GM19238 (cell line): ENCODE measurements at regions not wholly inside any gene's neighbourhood (a gene's known extent, or its start where the extent isn't known, plus 50 kb on each side); places are given as distances from the start of the nearest gene placed in this dataset.
A peak's percentile ranks its signal among the peaks of the same experiment; 100 is the strongest.

Experiments used
- DNase-seq: peaks from one replicate; pipeline ENCODE4 v3.0.0; 2011; ENCODE audit warnings: low spot score; ENCODE audit not compliant: insufficient read length

- DNase-seq = no peak
Observed at GRCh38 chr2:6254441-6254840, 562.3 kb downstream of the SOX11 start.

GRCh38 chr2:6264198-6264597 is 572.0 kb downstream of the SOX11 start:
- DNase-seq = no peak

GRCh38 chr2:6281524-6281923 is 584.2 kb downstream of the CMPK2 start:
- DNase-seq = no peak

GRCh38 chr2:6283259-6283658 is 582.4 kb downstream of the CMPK2 start:
- no peak for DNase-seq

GRCh38 chr2:6287406-6287805 is 578.3 kb downstream of the CMPK2 start:
- no peak for DNase-seq

- no peak for DNase-seq
Observed at GRCh38 chr2:6288791-6289190, 576.9 kb downstream of the CMPK2 start.

- no peak for DNase-seq
Observed at GRCh38 chr2:6290217-6291015, 575.3 kb downstream of the CMPK2 start.

- DNase-seq = no peak
Observed at GRCh38 chr2:6294791-6295190, 570.9 kb downstream of the CMPK2 start.

- no peak for DNase-seq
Observed at GRCh38 chr2:6297238-6297637, 568.5 kb downstream of the CMPK2 start.

GRCh38 chr2:6301426-6301825 is 564.3 kb downstream of the CMPK2 start:
- DNase-seq = no peak

GRCh38 chr2:6308986-6309385 is 556.7 kb downstream of the CMPK2 start:
- DNase-seq = no peak

- DNase-seq = peak; percentile 16
Observed at GRCh38 chr2:6309415-6310255, 556.1 kb downstream of the CMPK2 start.

GRCh38 chr2:6310256-6311215 is 555.2 kb downstream of the CMPK2 start:
- no peak for DNase-seq

- no peak for DNase-seq
Observed at GRCh38 chr2:6312367-6312766, 553.3 kb downstream of the CMPK2 start.

- no peak for DNase-seq
Observed at GRCh38 chr2:6314218-6314960, 551.3 kb downstream of the CMPK2 start.

- DNase-seq = no peak
Observed at GRCh38 chr2:6325616-6326015, 540.1 kb downstream of the CMPK2 start.

- no peak for DNase-seq
Observed at GRCh38 chr2:6326958-6327357, 538.7 kb downstream of the CMPK2 start.

GRCh38 chr2:6336752-6337471 is 528.8 kb downstream of the CMPK2 start:
- DNase-seq = no peak

- no peak for DNase-seq
Observed at GRCh38 chr2:6337472-6337820, 528.3 kb downstream of the CMPK2 start.

- DNase-seq = no peak
Observed at GRCh38 chr2:6341588-6342129, 524.0 kb downstream of the CMPK2 start.
